AG10803 (cell line): ENCODE measurements at regions not wholly inside any gene's neighbourhood (a gene's known extent, or its start where the extent isn't known, plus 50 kb on each side); places are given as distances from the start of the nearest gene placed in this dataset.
A peak's percentile ranks its signal among the peaks of the same experiment; 100 is the strongest.

Experiments used
- DNase-seq: peaks from one replicate; pipeline ENCODE4 v3.0.0; 2010; ENCODE audit warnings: low read depth
- H3K4me3 ChIP-seq: 2 replicates; pipeline ENCODE4 v1.5.1; 2011; ENCODE audit warnings: mild to moderate bottlenecking, low read length, control low read depth
- TF ChIP-seq, protein P1 (sequence below): conservative IDR thresholded peaks from 2 replicates; pipeline ENCODE4 v1.5.1; 2011; ENCODE audit warnings: mild to moderate bottlenecking, low read length, control low read depth, inconsistent platforms

DNA sequence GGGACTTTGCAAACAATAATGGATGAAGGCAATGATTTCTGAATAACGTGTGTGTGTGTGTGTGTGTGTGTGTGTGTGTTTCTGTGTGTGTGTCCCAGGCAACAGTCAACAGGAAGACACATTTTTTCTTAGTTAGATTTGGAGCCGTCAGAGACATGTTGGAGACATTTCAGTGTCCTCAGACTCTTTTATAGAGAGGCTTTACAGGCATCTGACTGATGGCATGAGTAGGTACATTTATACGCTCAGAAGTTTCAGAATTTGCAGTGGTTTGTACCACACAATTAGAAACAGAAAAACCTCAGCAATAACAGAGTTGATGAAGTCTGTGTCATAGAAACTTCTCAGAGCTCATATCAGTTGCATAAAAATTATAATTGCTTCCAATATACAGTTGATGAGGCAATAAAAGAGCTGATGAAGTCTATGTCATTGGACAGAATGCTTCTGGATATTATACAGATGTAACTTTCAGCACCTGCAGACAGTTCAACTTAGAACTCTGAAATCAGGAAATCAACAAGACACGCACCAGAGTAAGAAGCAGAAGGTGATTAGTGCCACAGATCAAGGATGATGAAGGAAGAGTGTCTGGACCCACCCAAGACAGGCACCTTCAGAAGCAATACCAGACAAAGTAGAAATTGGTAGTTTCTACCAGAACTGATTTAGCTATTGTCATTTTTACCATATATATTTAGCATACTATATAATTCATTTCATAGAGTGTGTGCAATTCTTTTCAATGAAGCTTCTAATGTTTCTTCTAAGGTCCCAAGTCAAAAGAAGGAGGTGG, 104.5 kb upstream of the LYZL1 start:
- no peak overlapping the region for H3K4me3 ChIP-seq
- TF ChIP-seq, protein P1, sequence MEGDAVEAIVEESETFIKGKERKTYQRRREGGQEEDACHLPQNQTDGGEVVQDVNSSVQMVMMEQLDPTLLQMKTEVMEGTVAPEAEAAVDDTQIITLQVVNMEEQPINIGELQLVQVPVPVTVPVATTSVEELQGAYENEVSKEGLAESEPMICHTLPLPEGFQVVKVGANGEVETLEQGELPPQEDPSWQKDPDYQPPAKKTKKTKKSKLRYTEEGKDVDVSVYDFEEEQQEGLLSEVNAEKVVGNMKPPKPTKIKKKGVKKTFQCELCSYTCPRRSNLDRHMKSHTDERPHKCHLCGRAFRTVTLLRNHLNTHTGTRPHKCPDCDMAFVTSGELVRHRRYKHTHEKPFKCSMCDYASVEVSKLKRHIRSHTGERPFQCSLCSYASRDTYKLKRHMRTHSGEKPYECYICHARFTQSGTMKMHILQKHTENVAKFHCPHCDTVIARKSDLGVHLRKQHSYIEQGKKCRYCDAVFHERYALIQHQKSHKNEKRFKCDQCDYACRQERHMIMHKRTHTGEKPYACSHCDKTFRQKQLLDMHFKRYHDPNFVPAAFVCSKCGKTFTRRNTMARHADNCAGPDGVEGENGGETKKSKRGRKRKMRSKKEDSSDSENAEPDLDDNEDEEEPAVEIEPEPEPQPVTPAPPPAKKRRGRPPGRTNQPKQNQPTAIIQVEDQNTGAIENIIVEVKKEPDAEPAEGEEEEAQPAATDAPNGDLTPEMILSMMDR = no peak
- DNase-seq = no peak

DNA sequence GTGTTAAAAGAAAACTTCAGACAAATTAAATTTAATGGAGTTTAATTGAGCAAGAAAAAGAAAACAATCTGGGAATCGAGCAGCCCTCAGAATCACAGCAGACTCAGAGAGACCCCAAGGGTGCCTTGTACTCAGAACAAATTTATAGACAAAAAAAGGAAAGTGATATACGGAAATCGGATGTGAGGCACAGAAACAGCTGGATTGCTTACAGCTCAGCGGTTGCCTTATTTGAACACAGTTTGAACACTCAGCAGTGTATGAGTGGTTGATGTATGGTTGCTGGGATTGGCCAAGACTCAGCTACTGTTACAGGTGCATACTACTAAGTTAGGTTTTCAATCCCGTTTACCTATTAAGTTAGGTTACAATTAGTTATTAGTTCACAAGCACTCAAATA, 103.8 kb upstream of the LYZL1 start:
- TF ChIP-seq, protein P1 = no peak
- no peak for DNase-seq
- H3K4me3 ChIP-seq = no peak overlapping the region

DNA sequence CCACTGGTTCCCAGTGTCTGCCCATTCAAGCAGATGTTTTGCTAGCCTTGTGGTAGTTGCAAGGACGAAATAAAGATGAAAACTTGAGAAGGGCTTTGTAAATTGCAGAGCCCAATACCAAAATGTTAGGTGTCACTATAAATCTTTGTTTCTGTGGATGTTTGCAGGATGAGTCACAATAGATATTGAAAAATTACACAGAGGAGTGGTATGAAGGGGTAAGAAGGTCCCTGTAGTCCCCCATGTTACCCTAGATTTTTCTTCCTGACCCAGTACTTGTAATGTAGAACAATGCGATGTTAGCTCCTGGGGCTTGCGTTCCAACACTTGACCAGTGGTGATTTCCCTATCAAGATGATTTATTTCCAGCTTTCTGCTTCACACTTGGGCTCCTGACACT, 102.6 kb upstream of the LYZL1 start:
- TF ChIP-seq, protein P1 = no peak
- DNase-seq = no peak
- H3K4me3 ChIP-seq = no peak overlapping the region

DNA sequence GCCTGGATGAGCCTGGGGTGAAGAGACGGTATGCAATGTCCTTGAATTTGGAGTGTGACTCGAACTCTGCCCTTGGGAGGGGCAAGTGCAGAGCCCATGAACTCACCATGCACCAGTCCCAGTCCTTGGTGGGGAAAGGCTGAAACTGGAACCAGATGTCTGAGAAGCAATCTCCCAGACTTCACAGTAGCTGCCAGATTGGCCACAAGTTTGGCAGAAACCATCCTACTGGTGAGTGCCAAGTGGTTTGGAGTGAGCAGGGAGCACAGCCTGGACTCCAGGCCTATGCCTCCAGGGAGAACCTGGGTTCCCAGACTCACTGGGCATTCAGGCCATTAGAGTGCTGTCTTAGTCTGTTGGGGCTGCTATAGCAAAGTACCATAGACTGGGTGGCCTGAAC, 99.6 kb upstream of the LYZL1 start:
- H3K4me3 ChIP-seq = no peak overlapping the region
- peak; percentile 93 for DNase-seq
- TF ChIP-seq, protein P1 = no peak

DNA sequence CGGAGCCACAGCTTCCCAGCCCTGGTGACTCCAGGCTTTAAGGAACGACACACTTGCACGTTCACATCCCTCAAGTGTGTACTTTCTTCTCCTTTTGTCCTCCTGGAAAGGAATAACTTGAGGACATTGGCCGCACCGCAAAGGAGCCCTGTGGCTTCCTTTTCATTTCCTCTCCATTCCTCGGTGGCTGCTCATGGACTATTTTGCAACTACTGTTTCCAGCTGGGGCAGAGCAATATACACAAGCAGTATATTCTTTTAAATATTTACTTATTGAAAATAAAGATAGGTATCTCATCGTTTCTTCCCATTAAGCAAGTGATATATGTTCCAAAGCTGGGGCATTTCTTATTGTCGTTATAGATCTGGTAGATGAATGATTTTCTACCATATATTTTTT, 97.2 kb upstream of the LYZL1 start:
- H3K4me3 ChIP-seq = no peak overlapping the region
- TF ChIP-seq, protein P1 = no peak
- DNase-seq = peak; percentile 29

DNA sequence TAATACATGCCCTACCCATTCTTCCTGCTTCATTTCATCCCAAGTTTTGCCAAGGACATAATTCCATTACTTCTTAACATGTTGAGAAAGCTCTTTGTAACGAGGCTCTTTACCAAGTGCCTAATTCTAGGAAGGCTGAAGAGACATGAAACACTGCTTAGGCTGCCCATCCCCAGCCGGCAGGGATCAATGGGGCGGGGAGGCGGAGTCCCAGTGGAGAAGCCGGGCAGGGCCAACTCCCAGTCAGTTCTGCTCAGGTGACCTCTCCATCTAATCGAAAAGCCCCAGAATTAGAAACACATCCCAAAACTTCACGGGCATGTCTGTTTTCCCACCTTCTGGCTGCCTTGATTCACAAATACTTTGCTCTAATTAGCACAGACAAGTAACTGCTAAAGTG, 89.5 kb upstream of the LYZL1 start:
- no peak for DNase-seq
- no peak overlapping the region for H3K4me3 ChIP-seq
- TF ChIP-seq, protein P1 = no peak

DNA sequence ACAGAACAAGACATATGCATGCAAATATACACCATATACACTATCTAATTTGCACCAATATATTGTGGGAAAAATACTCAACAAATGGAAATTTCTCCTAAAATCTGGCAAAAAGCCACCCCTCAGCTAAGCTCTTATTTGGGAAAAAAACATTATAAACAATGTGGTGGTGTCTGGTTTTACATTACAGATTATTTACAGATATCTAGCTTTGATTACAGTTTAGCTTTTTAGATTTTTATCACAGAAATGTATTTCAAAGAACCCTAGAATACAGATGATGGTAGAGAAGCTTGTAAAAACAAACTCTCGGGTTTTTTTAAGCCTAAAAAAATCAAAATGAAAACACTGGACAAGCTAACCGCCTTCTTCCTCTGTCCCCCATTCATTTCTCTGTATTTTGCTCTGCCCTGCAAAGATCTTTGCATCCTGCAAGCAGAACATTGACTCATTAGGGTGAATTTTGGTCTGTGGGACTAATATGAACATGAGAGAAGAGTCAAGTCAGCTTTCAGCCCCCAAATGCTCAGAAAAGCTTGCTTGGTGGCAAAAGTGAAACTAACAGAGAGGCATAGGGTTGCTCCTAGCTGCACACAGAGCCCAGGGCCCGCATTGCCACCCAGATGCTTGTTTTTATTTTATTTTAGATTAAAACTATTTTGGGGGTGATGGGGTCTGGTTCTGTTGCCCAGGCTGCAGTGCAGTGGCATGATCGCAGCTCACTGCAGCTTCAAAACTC, 88.8 kb upstream of the LYZL1 start:
- H3K4me3 ChIP-seq = no peak overlapping the region
- DNase-seq = no peak
- TF ChIP-seq, protein P1 = no peak
